ENCODE measurements at regions not wholly inside any gene's neighbourhood (a gene's known extent, or its start where the extent isn't known, plus 50 kb on each side); places are given as distances from the start of the nearest gene placed in this dataset.

DNA sequence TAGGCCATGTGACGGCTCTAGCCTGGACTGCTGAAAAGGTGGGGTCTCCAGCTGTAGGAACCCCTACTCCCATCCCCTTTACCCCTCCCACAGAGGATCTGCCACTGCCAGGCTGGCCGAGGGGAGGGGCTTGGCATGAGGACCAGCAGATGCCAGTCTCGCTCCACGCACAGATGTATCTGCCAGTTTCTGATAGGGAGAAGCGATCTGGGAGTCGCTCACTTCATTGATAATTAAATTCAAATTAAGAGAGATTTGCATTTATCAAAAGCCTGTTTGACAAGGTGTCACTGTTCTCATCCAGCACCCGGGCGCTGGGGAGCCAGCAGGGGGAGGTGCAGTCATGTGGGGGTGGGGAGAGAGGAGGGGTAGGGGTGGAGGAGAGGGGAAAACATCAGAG is 217.6 kb upstream of the MYL2 start:
- TF ChIP-seq, protein P1, sequence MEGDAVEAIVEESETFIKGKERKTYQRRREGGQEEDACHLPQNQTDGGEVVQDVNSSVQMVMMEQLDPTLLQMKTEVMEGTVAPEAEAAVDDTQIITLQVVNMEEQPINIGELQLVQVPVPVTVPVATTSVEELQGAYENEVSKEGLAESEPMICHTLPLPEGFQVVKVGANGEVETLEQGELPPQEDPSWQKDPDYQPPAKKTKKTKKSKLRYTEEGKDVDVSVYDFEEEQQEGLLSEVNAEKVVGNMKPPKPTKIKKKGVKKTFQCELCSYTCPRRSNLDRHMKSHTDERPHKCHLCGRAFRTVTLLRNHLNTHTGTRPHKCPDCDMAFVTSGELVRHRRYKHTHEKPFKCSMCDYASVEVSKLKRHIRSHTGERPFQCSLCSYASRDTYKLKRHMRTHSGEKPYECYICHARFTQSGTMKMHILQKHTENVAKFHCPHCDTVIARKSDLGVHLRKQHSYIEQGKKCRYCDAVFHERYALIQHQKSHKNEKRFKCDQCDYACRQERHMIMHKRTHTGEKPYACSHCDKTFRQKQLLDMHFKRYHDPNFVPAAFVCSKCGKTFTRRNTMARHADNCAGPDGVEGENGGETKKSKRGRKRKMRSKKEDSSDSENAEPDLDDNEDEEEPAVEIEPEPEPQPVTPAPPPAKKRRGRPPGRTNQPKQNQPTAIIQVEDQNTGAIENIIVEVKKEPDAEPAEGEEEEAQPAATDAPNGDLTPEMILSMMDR (IDR thresholded peaks at IDR 0.05), result no peak
- TF ChIP-seq POLR2A (IDR thresholded peaks at IDR 0.05), result no peak
